ENCODE measurements at regions not wholly inside any gene's neighbourhood (a gene's known extent, or its start where the extent isn't known, plus 50 kb on each side); places are given as distances from the start of the nearest gene placed in this dataset.

DNA sequence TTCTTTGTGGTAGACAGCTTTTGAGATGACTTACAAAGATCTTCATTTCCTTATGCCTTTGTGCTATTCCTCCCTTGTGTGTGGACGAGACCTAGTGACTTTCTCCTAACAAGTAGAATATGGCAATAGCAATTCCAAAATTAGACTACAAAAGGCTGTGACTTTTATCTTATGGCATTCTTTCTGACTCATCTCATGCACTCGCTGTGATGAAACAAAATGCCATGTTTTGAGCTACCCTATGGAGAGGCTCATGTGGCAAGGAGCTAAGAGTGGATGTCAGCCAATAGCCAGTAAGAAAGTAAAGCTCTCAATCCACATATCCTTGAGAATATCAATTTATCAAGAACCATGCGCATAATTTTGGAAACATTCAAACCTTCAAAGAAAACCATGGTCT lies 380.5 kb upstream of the SMC2 start:
- TF ChIP-seq, protein P1, sequence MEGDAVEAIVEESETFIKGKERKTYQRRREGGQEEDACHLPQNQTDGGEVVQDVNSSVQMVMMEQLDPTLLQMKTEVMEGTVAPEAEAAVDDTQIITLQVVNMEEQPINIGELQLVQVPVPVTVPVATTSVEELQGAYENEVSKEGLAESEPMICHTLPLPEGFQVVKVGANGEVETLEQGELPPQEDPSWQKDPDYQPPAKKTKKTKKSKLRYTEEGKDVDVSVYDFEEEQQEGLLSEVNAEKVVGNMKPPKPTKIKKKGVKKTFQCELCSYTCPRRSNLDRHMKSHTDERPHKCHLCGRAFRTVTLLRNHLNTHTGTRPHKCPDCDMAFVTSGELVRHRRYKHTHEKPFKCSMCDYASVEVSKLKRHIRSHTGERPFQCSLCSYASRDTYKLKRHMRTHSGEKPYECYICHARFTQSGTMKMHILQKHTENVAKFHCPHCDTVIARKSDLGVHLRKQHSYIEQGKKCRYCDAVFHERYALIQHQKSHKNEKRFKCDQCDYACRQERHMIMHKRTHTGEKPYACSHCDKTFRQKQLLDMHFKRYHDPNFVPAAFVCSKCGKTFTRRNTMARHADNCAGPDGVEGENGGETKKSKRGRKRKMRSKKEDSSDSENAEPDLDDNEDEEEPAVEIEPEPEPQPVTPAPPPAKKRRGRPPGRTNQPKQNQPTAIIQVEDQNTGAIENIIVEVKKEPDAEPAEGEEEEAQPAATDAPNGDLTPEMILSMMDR (conservative IDR thresholded peaks at IDR 0.05; ENCODE audit: low read depth in 2 of 2): no peak
- TF ChIP-seq POLR2AphosphoS5 (IDR thresholded peaks at IDR 0.05; ENCODE audit: low read depth): no peak
